ENCODE measurements at regions not wholly inside any gene's neighbourhood (a gene's known extent, or its start where the extent isn't known, plus 50 kb on each side); places are given as distances from the start of the nearest gene placed in this dataset.
"Not testable (repeated sequence)": the region's sequence is repeated elsewhere in the genome, so short reads cannot be mapped to it uniquely, and the experiment has no call there.

DNA sequence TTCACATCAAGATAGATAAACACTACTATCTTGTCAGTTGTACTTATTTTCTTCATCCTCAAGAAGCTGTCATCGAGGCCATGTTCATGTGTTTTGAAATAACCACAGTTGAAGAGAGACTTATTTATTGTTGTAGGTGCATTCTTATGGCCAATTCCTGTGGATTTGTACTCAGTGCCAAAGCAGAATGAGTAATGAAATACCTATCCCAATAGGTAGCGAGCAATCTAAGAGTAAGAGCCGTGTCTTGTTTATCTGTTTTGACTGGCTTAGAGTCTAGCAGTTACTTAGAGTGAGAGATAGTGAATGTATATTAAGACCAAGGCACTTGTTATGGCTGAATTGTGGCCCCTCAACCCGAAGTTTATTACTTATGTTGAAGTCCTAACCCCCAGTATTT lies 631.0 kb upstream of the SPANXN1 start:
- no peaks in the 10 kb centered on the region for H3K36me3 ChIP-seq (ENCODE audit: control insufficient read depth in 2 of 3, insufficient read depth in 3 of 3, low read length in 3 of 3)
- H3K4me1 Mint-ChIP-seq: no peaks in the 10 kb centered on the region
- H3K36me3 Mint-ChIP-seq: no peaks in the 10 kb centered on the region
- no peak overlapping the region for H3K4me3 Mint-ChIP-seq
- POLR2A ChIA-PET: no interaction called here
- H3K27ac ChIP-seq (ENCODE audit: low read depth, low read length): no peak overlapping the region
- DNase-seq: no peak
- no peaks in the 10 kb centered on the region for H3K4me1 ChIP-seq (ENCODE audit: control insufficient read depth in 2 of 2, insufficient read depth in 2 of 2, low read length in 2 of 2)
- no peak for ATAC-seq
- H3K9me3 Mint-ChIP-seq: peaks cover 0 to 4% (median 0%) of the 10 kb centered on the region in 11 donors
- no peak overlapping the region for H3K27ac Mint-ChIP-seq
- H3K9me3 ChIP-seq (ENCODE audit: control insufficient read depth in 2 of 3, low read length in 3 of 3): no peaks in the 10 kb centered on the region
- no peaks in the 10 kb centered on the region for H3K27me3 Mint-ChIP-seq
- H3K4me3 ChIP-seq (ENCODE audit: low read length): no peak overlapping the region
- no peaks in the 10 kb centered on the region for H3K27me3 ChIP-seq (ENCODE audit: control insufficient read depth in 2 of 2, insufficient read depth in 2 of 2, low read length in 2 of 2)
- CTCF ChIA-PET: no interaction called here
- intact Hi-C loops (cut with micrococcal nuclease): no loop called here

DNA sequence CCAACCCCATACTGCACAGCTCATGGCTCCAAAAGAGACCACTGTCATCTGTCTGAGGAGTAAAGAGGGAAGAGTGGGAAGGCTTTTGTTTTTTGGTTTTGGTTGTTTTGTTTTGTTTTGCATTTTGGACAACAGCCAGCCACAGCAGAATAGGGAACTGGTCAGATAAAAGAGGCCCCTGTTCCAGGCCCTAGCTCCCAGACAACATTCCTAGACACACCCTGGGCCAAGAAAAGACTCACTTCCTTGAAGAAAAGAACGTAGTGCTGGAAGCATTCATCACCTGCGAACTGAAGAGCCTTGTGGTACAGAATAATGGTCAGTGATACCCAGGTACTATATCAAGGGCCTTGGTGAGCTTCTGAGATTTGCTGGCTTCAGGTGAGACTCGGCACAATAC lies 619.4 kb upstream of the SPANXN1 start:
- Histone ChIP-seq H3K36me3 (ENCODE audit: control insufficient read depth in 2 of 3, insufficient read depth in 3 of 3, low read length in 3 of 3) (no peaks in the 10 kb centered on the region), H3K4me1 (ENCODE audit: control insufficient read depth in 2 of 2, insufficient read depth in 2 of 2, low read length in 2 of 2) (no peaks in the 10 kb centered on the region), H3K9me3 (ENCODE audit: control insufficient read depth in 2 of 3, low read length in 3 of 3) (no peaks in the 10 kb centered on the region), H3K27ac (ENCODE audit: low read depth, low read length) (no peak overlapping the region), H3K27me3 (ENCODE audit: control insufficient read depth in 2 of 2, insufficient read depth in 2 of 2, low read length in 2 of 2) (no peaks in the 10 kb centered on the region), H3K4me3 (ENCODE audit: low read length) (no peak overlapping the region)
- Mint-ChIP-seq H3K36me3 (no peaks in the 10 kb centered on the region), H3K27ac (no peak overlapping the region), H3K4me1 (no peaks in the 10 kb centered on the region), H3K4me3 (no peak overlapping the region), H3K27me3 (no peaks in the 10 kb centered on the region), H3K9me3 (peaks cover 0 to 18% (median 2%) of the 10 kb centered on the region in 11 donors)
- no peak for ATAC-seq
- ChIA-PET CTCF (no interaction called here), POLR2A (no interaction called here)
- intact Hi-C loops (cut with micrococcal nuclease): no loop called here
- DNase-seq: no peak

DNA sequence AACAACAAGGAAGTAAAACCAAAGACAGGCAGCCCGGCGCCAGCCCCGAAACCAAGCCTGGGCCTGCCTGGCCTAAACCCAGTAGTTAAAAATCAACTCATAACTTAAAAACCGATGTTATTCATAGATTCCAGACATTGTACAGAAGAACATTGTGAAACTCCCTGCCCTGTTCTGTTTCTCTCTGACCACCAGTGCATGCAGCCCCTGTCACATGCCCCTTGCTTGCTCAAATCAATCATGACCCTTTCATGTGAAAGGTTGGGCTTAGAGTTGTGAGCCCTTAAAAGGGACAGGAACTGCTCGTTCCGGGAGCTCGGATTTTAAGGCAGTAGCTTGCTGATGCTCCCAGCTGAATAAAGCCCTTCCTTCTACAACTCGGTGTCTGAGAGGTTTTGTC lies 612.9 kb upstream of the SPANXN1 start:
- ATAC-seq; H3K4me3 Mint-ChIP-seq; POLR2A ChIA-PET; H3K4me1 Mint-ChIP-seq; H3K36me3 Mint-ChIP-seq; H3K4me3 ChIP-seq (ENCODE audit: low read length); H3K27me3 ChIP-seq (ENCODE audit: control insufficient read depth in 2 of 2, insufficient read depth in 2 of 2, low read length in 2 of 2); intact Hi-C loops (cut with micrococcal nuclease); H3K36me3 ChIP-seq (ENCODE audit: control insufficient read depth in 2 of 3, insufficient read depth in 3 of 3, low read length in 3 of 3); CTCF ChIA-PET; DNase-seq; H3K9me3 ChIP-seq (ENCODE audit: control insufficient read depth in 2 of 3, low read length in 3 of 3); H3K27ac Mint-ChIP-seq; H3K27ac ChIP-seq (ENCODE audit: low read depth, low read length); H3K27me3 Mint-ChIP-seq; H3K4me1 ChIP-seq (ENCODE audit: control insufficient read depth in 2 of 2, insufficient read depth in 2 of 2, low read length in 2 of 2): not testable (repeated sequence)
- H3K9me3 Mint-ChIP-seq: peaks cover 0 to 11% (median 0%) of the 10 kb centered on the region in 11 donors

DNA sequence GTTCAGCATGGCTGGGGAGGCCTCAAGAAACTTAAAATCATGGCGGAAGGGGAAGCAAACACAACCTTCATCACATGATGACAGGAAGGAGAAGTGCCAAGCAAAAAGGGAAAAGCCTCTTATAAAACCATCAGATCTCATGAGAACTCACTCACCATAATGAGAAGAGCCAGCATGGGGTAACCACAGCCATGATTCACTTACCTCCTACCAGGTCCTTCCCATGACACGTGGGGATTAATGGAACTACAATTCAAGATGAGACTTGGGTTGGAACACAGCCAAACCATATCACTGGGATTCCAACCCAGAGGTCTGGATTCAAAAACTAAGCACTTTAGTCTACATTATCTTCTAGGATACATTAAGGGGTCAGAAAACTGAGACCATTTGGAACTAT lies 609.6 kb upstream of the SPANXN1 start:
- H3K36me3 Mint-ChIP-seq: no peaks in the 10 kb centered on the region
- H3K9me3 Mint-ChIP-seq: peaks cover 0 to 7% (median 0%) of the 10 kb centered on the region in 11 donors
- no peaks in the 10 kb centered on the region for H3K27me3 ChIP-seq (ENCODE audit: control insufficient read depth in 2 of 2, insufficient read depth in 2 of 2, low read length in 2 of 2)
- H3K27ac Mint-ChIP-seq: no peak overlapping the region
- no peak overlapping the region for H3K4me3 ChIP-seq (ENCODE audit: low read length)
- intact Hi-C loops (cut with micrococcal nuclease): no loop called here
- no peak for DNase-seq
- H3K27me3 Mint-ChIP-seq: no peaks in the 10 kb centered on the region
- no peaks in the 10 kb centered on the region for H3K9me3 ChIP-seq (ENCODE audit: control insufficient read depth in 2 of 3, low read length in 3 of 3)
- H3K4me3 Mint-ChIP-seq: no peak overlapping the region
- H3K4me1 ChIP-seq (ENCODE audit: control insufficient read depth in 2 of 2, insufficient read depth in 2 of 2, low read length in 2 of 2): no peaks in the 10 kb centered on the region
- POLR2A ChIA-PET: no interaction called here
- CTCF ChIA-PET: no interaction called here
- no peak overlapping the region for H3K27ac ChIP-seq (ENCODE audit: low read depth, low read length)
- no peaks in the 10 kb centered on the region for H3K4me1 Mint-ChIP-seq
- no peak for ATAC-seq
- no peaks in the 10 kb centered on the region for H3K36me3 ChIP-seq (ENCODE audit: control insufficient read depth in 2 of 3, insufficient read depth in 3 of 3, low read length in 3 of 3)

DNA sequence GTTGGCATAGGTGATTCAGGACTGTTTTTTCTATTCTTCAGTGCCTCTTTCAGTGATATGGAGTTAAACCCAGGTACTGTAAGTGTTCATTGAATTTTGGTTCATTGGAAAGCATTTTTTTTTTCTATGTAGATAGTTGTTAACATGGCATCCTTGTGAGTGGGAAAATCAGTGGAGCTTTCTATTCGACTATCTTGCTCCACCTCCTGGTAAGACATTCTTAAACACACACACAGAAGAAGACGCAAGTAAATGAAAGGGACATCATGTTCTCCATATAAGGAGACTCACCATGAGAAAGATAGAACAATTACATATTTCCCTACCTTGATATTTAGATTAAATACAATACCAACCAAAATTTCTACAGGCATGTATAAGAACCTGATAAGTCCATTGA lies 598.5 kb upstream of the SPANXN1 start:
- ATAC-seq (no peak), DNase-seq (no peak)
- Mint-ChIP-seq H3K4me3 (no peak overlapping the region), H3K4me1 (no peaks in the 10 kb centered on the region), H3K27me3 (no peaks in the 10 kb centered on the region), H3K27ac (no peak overlapping the region), H3K9me3 (peaks cover 0 to 4% (median 0%) of the 10 kb centered on the region in 11 donors), H3K36me3 (no peaks in the 10 kb centered on the region)
- POLR2A ChIA-PET: no interaction called here
- no peaks in the 10 kb centered on the region for H3K36me3 ChIP-seq (ENCODE audit: control insufficient read depth in 2 of 3, insufficient read depth in 3 of 3, low read length in 3 of 3)
- CTCF ChIA-PET: no interaction called here
- no peaks in the 10 kb centered on the region for H3K27me3 ChIP-seq (ENCODE audit: control insufficient read depth in 2 of 2, insufficient read depth in 2 of 2, low read length in 2 of 2)
- no peaks in the 10 kb centered on the region for H3K4me1 ChIP-seq (ENCODE audit: control insufficient read depth in 2 of 2, insufficient read depth in 2 of 2, low read length in 2 of 2)
- H3K4me3 ChIP-seq (ENCODE audit: low read length): no peak overlapping the region
- no peak overlapping the region for H3K27ac ChIP-seq (ENCODE audit: low read depth, low read length)
- H3K9me3 ChIP-seq (ENCODE audit: control insufficient read depth in 2 of 3, low read length in 3 of 3): no peaks in the 10 kb centered on the region
- intact Hi-C loops (cut with micrococcal nuclease): no loop called here

DNA sequence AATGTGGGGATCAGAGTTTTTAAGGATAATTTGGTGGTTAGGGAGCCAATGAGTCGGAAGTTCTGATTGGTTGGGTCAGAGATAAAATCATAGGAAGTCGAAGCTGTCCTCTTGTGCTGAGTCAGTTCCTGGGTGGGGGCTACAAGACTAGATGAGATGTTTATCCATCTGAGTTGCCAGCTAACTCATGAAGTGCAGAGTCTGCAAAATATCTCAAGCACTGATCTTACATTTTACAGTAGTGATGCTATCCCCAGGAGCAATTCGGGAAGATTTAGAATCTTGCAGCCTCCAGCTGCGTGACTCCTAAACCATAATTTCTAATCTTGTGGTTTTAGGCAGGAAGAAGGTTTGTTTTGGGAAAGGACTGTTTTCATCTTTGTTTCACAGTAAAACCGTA lies 565.8 kb upstream of the SPANXN1 start:
- Mint-ChIP-seq H3K4me1 (no peaks in the 10 kb centered on the region), H3K4me3 (no peak overlapping the region), H3K27ac (no peak overlapping the region), H3K36me3 (no peaks in the 10 kb centered on the region), H3K9me3 (peaks cover 0 to 4% (median 0%) of the 10 kb centered on the region in 11 donors), H3K27me3 (no peaks in the 10 kb centered on the region)
- no peaks in the 10 kb centered on the region for H3K4me1 ChIP-seq (ENCODE audit: control insufficient read depth in 2 of 2, insufficient read depth in 2 of 2, low read length in 2 of 2)
- H3K36me3 ChIP-seq (ENCODE audit: control insufficient read depth in 2 of 3, insufficient read depth in 3 of 3, low read length in 3 of 3): no peaks in the 10 kb centered on the region
- DNase-seq: no peak
- no peaks in the 10 kb centered on the region for H3K27me3 ChIP-seq (ENCODE audit: control insufficient read depth in 2 of 2, insufficient read depth in 2 of 2, low read length in 2 of 2)
- ChIA-PET POLR2A (no interaction called here), CTCF (no interaction called here)
- ATAC-seq: no peak
- intact Hi-C loops (cut with micrococcal nuclease): no loop called here
- H3K4me3 ChIP-seq (ENCODE audit: low read length): no peak overlapping the region
- no peaks in the 10 kb centered on the region for H3K9me3 ChIP-seq (ENCODE audit: control insufficient read depth in 2 of 3, low read length in 3 of 3)
- H3K27ac ChIP-seq (ENCODE audit: low read depth, low read length): no peak overlapping the region

DNA sequence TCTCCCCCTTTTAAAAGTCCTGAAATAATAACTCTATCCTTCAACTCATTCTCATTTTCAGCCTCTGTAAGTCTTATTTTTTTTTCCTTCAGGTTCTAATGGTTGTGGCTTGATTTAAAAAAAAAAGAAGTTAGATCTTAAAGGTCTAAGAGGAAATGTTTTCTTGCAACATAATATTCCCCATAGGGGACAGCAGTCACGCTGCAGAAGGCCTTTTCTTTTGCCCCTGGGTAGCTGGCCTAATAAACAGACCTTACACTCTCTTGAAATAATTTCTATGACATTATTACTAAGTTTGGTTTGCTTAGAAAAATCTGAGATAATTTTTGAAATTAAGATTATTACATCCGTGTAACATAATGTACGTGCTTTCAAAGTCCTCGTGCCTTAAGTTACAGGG lies 564.1 kb upstream of the SPANXN1 start:
- no peak for DNase-seq
- Mint-ChIP-seq H3K27me3 (no peaks in the 10 kb centered on the region), H3K27ac (no peak overlapping the region), H3K9me3 (peaks cover 0 to 4% (median 0%) of the 10 kb centered on the region in 11 donors), H3K36me3 (no peaks in the 10 kb centered on the region), H3K4me3 (no peak overlapping the region), H3K4me1 (no peaks in the 10 kb centered on the region)
- no peaks in the 10 kb centered on the region for H3K27me3 ChIP-seq (ENCODE audit: control insufficient read depth in 2 of 2, insufficient read depth in 2 of 2, low read length in 2 of 2)
- ChIA-PET POLR2A (no interaction called here), CTCF (no interaction called here)
- H3K9me3 ChIP-seq (ENCODE audit: control insufficient read depth in 2 of 3, low read length in 3 of 3): no peaks in the 10 kb centered on the region
- H3K36me3 ChIP-seq (ENCODE audit: control insufficient read depth in 2 of 3, insufficient read depth in 3 of 3, low read length in 3 of 3): no peaks in the 10 kb centered on the region
- H3K4me1 ChIP-seq (ENCODE audit: control insufficient read depth in 2 of 2, insufficient read depth in 2 of 2, low read length in 2 of 2): no peaks in the 10 kb centered on the region
- H3K27ac ChIP-seq (ENCODE audit: low read depth, low read length): no peak overlapping the region
- intact Hi-C loops (cut with micrococcal nuclease): no loop called here
- no peak for ATAC-seq
- H3K4me3 ChIP-seq (ENCODE audit: low read length): no peak overlapping the region

Measured in naive thymus-derived CD4-positive, alpha-beta T cell (primary cell).